ENCODE measurements at regions not wholly inside any gene's neighbourhood (a gene's known extent, or its start where the extent isn't known, plus 50 kb on each side); places are given as distances from the start of the nearest gene placed in this dataset.

GRCh38 chr10:21207852-21208646, 310.9 kb upstream of the NEBL start:
- no peak for DNase-seq (ENCODE audit: low read depth)

DNA sequence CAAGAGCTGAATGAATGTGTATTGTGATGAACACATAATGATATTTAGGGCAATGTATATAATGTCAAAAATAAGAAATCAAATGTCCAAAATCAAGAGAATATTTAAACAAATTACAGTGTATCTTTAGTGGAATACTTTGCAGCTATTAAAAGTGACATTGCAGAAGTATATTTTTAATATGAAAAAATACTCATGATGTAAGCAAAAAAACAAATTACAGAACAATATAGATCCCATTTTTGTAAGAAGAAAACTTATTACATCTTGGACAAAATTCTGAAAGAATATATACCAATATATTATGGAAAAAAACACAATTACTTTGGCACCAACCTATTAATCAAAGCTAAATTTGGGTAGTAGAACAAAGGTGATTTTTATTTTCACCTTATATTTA, 308.2 kb upstream of the NEBL start:
- no peak for DNase-seq (ENCODE audit: low read depth)

DNA sequence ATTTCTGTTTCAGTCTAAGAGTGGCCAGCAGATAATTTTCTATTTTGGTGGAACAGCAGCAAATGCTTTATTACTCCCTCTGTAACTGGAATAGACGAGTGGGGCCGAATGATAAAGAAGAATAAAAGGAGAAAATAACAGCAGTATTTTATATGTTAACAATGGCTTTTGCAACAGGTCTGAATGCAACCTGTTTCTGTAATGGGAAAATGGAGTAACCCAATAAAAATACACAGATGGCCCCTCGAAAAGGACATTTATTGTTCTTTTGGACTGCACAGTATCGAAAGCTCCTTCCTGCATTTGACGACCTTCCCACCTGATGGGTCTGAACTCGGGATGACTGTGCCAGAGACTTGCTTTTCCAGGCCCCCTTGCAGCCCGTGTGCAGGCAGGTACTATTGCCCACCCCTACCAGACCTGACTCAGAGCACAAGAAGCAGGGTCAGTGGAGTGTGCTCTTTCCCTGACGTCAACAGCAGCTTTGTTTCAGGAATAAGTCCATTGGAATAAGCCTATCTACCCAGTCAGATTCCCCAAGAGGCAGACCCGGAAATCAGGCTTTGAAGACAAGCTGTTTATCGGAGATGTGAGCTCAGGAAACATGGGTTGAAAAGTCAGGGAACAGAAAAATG, 306.5 kb upstream of the NEBL start:
- no peak for DNase-seq (ENCODE audit: low read depth)

DNA sequence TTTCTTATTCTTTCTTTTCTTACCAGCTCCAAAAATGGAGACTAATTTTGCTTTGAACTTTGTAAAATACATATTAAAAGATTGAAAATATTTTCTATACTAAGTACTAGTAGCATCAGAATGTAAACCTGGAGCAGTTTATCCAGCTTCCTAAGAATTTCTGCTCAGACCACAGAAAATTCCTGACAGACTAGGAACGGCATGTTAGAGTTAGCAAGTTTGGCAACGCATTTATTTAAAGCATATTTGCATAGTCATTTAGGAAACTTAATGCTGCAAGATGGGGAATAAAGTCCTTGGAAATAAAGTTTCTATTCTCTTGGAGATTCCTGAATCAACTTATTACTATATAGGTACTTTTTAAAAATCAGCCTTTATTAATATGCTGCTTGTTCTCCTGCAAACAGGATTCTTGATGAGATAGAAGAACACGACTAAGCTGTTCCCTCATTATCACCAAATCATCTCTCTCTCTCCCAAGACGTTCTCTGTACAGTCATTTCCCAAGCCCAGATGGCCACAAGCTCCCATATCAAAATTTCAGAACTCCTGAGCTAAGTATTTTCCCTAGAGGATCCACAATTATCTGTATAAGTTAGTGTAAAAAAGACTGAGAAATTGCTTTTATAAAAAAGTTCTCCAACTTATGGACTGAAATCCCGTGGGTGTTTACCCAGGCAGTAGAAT, 305.8 kb upstream of the NEBL start:
- peak; percentile 20 for DNase-seq (ENCODE audit: low read depth)

- DNase-seq (ENCODE audit: low read depth): no peak
Observed at GRCh38 chr10:21199501-21199900, 302.4 kb upstream of the NEBL start.

DNA sequence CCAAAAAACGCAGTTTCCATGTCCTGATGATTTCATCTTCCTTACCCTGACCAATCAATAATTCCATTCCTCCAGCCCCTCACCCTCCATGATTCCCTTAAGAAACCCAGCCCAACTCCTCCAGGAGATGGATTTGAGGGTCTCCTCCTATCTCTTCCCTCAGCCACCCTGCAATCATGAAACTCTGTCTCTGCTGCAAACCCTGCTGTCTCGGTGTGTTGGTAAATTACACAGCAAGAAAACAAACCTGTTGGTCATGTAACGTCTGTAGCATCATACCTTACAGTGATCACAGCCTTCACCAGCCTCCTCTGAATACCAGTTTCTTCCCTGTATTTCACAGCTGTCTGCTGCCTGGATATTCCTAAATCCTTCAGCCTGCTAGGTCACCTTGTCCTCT, 300.7 kb upstream of the NEBL start:
- no peak for DNase-seq (ENCODE audit: low read depth)

- no peak for DNase-seq (ENCODE audit: low read depth)
Observed at GRCh38 chr10:21196822-21197395, 299.8 kb upstream of the NEBL start.

- DNase-seq (ENCODE audit: low read depth): peak; percentile 54
Observed at GRCh38 chr10:21195252-21195651, 298.1 kb upstream of the NEBL start.

- peak; percentile 81 for DNase-seq (ENCODE audit: low read depth)
Observed at GRCh38 chr10:21194510-21194993, 297.4 kb upstream of the NEBL start.

DNA sequence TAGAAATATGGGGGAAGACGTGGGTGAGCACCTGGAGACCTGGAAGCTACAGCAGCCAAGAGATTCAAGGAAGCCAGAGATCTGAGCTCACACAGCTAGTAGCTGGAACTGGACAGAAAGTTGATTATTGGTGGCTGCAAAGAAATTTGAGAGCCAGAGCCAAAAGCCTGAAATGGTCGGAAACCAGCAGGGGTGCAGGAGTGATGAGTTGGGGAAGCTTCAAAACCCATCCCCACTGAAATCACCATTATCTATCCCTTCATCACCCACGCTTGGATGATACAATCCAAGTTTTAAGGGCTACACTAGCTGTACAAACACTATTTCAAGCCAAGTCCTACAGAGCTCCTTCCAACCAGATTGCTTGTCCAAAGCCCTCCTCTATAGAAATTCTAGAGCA, 296.1 kb upstream of the NEBL start:
- DNase-seq (ENCODE audit: low read depth): no peak

DNA sequence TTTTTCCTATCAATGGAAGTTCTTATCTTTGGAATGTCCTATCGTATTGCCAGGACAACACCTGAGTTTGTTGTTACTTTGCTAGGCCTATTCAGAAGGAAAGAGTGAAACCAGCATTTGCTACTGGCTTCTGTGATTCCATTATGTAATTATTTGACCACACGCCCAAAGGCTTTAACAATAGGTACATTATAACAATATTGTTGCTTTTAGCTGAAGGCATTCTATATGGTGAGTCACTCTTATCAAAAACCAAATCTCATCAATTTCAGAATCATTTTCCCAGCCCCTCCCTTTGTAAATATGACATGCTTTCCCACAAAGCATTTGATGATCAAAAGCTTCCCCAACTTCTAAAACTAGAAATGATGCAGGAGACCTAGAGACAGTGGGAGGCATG, 294.4 kb upstream of the NEBL start:
- DNase-seq (ENCODE audit: low read depth): no peak

- no peak for DNase-seq (ENCODE audit: low read depth)
Observed at GRCh38 chr10:21184984-21185383, 287.9 kb upstream of the NEBL start.

DNA sequence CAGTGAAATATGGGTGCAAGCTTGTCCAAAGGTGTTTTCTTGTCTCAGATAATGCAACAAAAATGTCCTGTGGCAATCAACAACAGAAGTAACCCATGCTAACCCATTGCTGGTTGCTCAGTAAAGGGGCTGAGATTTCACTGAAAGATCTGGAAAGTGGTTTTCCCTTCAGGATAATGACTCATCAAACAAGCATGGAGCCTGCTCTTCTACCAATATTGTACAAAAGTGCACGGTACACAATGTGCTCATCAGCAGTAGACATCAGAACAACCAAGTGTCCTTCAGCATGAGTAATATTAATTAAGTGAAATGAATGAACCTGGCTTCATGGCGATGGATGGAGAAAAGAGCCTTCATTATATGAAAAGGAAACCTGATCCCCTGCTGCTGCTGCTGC, 287.1 kb upstream of the NEBL start:
- DNase-seq (ENCODE audit: low read depth): peak; percentile 84

GRCh38 chr10:21183025-21183424, 285.9 kb upstream of the NEBL start:
- DNase-seq (ENCODE audit: low read depth): peak; percentile 55

- no peak for DNase-seq (ENCODE audit: low read depth)
Observed at GRCh38 chr10:21181451-21181850, 284.3 kb upstream of the NEBL start.

DNA sequence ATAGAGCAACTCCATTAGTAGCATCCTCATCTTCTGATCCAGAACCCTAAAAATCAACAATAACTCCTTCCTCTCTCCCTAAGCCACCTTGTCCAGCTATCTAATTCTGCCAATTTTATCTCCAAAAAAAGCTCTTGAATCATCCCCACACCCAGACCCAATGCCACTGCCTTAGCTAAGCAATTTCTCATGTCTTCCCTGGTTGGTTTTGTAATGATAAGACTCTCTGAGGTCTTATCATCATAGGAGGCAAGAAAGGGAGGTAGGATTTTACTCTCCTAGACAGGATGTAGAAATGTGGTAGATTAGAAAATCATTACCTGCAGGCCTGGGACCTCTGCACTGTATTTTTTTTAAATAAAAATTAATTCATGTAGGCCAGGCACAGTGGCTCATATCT, 283.5 kb upstream of the NEBL start:
- no peak for DNase-seq (ENCODE audit: low read depth)

GRCh38 chr10:21176934-21177480, 279.9 kb upstream of the NEBL start:
- no peak for DNase-seq (ENCODE audit: low read depth)

DNA sequence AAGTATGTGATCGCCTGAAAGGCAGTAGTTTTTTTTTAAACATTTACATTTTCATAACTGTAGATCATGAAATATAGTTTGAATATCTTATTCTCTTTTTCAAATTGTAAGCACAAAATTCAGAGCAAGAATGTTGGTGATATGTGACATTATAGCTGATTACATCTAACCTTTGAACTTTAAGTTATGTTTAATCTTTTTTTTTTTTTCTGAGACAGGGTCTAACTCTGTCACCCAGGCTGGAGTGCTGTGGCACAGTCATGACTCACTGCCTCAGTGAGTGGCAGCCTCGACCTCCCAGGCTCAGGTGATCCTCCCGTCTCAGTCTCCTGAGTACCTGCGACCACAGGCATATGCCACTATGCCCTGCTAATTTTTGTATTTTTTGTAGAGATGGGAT, 278.7 kb upstream of the NEBL start:
- DNase-seq (ENCODE audit: low read depth): no peak

GRCh38 chr10:21174715-21175495, 277.8 kb upstream of the NEBL start:
- DNase-seq (ENCODE audit: low read depth): peak; percentile 37

GRCh38 chr10:21173802-21174714, 276.9 kb upstream of the NEBL start:
- no peak for DNase-seq (ENCODE audit: low read depth)
